ENCODE measurements at regions not wholly inside any gene's neighbourhood (a gene's known extent, or its start where the extent isn't known, plus 50 kb on each side); places are given as distances from the start of the nearest gene placed in this dataset.

DNA sequence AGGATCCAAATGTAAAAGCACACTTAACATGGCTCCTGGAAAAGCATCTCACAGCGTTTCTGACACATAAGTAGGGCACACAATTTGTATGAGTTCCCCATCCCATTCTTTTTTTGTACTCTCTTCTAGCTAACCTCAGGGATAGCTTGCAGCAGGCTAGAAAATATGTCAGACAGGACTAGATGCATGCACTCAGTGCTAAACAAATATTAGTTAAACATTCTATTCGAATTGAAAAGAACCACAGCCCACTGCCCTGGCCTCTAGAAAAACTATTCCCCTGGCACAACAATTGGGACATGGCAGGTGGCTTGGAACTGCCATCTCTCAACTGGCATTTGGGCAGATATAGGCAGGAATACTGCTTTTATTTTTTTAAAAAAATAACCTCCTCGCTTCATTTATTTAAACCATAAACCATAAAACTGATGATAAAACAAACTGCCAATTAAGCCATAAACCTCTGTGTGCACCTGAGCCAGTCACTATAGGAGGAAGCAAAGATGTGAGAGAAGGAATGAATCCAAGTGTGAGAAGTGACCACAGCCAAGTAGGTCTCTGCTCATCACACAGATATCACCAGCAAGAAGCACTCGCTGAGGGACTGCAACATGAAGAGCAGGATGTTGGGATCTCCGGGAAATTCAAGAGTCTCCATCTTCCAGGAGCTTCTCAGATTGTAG lies 394.1 kb downstream of the NEBL start (continued):
- TF ChIP-seq EP300 (IDR thresholded peaks at IDR 0.05; ENCODE audit: borderline replicate concordance in 1 of 2, low read depth in 2 of 2, low read length in 2 of 2) = no peak
- no peak for TF ChIP-seq SIRT6 (IDR thresholded peaks at IDR 0.05; ENCODE audit: low read length)

Measured in H1 (cell line).